Left lobe of liver (tissue), 2 donors: ENCODE measurements at regions not wholly inside any gene's neighbourhood (a gene's known extent, or its start where the extent isn't known, plus 50 kb on each side); places are given as distances from the start of the nearest gene placed in this dataset.

Source experiments
- ATAC-seq: fragments of 200-7000 bp; cut with Tn5 transposase; one replicate; pipeline ENCODE4 v1.9.1; 2020; ENCODE audit warnings: mild to moderate bottlenecking, moderate library complexity
- DNase-seq: peaks from one replicate; pipeline ENCODE4 v3.0.0-alpha.2; 2020; ENCODE audit warnings: low spot score
- donor health status: DM: no; HTN: no; CAD: no; lungs with moderate emphysema.
- donor health status: DM: no; HTN: yes; CAD: no.

DNA sequence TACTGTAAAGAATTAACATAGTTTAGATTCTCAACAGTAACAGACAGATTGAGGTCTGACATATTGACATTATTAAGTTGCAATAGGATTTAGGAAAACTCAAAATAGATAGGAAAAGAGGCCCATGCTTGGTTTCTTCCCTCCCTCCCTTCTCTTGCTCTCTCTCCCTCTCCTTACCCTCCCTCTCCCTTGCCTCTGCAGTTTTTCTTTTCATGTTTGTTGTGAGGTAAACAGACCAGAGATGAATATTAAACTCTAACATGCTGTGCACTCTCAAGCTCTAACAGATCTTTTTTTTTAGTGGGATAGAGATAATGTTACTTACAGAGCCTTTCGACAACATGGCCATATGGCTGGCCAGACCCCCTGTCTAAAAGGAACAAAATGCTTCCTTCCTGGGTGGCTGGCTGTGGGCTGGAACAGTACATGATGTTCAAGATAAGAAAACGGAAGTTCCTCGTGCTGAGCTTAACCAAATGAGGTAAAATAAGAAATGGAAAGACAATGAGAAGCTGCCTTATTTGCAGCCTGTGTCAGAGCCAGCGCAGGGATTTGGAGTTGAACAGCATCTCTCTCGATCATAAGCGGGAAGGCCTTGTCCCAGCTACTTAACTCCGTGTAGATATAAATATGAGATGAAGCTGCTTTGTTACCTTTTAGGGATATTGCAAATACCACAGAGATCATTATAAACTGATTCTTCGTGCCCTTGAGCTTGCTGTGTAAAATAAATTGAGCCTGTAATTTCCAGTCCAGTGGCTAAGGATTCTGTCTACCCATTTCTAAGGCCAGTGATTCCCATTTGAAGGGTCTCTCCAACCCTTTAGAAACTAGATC, 391.9 kb upstream of the NPVF start:
- no peak for DNase-seq

DNA sequence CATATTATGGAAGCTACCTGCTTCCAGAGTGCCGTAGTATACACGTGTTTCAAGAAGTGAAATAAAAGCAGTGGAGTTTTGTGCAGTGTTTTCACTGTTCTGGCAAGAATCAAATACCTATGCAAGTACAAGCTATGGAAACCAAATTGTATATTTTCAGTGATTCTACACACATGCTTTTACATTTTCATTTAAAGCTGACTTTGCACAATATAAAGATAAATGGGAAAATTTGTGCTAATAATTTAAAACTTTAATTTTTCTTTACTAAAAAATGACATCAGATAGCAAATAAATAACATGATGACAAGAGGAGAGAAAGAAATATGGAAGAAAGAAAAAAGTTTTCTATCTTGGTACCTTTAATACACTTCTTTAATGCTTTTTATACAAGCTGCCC, 393.7 kb upstream of the NPVF start:
- DNase-seq = no peak
- ATAC-seq = no peak

More for the DNA sequence above, 391.9 kb upstream of the NPVF start:
- peak; percentile 51 for ATAC-seq

DNA sequence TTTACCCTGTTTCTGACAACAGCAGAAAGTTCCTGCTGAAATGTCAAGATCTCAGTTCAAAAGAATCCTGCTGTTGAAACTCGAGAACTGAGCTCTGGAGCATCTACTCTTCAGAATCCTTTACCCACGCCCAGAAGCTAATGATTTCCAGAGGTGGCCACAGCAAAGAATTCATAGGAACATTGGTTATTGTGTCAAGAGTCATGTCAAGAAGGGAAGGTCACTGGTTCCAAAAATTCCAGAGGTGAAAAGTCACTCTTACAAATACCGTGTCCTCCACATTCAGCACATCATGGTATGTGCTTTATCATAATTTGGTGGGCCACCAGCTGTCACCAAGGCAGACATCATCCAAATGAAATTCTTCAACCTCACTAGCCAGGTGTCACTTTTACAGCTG, 394.4 kb upstream of the NPVF start:
- ATAC-seq (no peak), DNase-seq (no peak)

DNA sequence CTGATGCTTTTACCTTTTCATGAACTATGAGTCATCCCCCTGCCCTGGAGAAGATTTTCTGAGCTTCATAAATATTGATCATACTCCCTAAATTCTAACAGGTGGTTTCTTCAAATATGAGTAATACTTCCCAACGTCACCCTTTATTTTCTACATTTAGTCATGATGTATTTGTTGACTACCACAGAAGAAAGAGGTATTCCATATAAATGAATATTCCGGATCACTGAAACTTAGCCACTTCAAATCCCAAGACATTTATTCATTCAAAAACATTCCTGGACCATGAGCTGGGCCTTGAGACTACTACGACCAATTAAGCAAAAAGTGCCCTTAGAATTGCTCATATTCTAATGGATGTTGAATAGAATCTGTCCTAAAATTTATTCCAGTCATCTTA, 395.8 kb upstream of the NPVF start:
- ATAC-seq (no peak), DNase-seq (no peak)

DNA sequence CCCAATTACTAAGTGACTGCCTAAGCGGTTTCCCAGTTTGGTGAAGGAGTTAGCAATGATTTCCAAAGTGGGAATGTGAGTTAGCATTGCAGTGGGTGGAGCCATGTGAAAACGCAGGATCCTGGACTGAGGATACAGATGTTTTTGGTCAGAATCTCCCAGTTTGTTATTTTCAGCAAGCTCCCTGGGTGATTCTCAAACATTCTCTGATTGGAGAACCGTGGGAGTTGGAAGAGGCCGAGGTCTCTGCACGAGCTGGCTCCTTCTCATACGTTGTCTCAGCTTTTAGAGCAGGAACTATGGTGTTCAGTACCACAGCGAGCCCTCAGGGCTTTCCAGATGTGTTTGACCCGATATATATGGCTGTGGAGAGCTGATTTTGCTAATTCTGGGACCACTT, 396.5 kb upstream of the NPVF start:
- no peak for DNase-seq
- ATAC-seq = no peak

DNA sequence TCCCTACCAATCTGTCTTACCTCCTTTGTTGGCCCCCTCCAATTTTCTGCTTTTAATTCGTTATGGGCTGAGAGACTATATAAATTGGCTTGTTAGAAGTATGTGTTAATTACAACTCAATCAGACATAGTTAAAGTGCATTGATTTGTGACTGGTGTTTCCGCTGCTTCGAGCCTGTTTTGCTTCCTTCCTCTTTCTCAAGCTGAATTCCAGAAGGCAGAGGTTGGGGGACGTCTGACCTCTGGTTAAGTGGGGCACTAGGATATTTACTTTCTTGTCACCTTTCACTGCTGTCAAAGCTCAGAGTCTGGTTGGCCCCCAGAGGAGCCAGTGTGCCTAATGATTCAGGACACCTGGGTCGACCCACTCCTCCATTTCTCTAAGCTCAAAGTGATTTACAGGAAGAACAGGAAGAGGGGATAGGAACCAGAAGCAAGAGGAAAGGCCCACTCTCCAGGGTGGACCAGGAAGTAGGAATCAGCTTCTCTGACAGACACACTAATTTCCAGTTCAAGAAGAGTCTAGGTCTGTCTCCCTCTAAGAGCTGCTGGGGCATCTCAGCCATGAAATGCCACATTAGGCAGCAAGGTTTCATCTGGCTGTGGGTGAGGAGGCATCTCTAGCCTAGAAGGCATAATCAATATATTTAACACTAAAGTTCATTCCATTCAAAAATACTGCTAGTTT, 397.2 kb upstream of the NPVF start:
- DNase-seq (no peak), ATAC-seq (no peak)

DNA sequence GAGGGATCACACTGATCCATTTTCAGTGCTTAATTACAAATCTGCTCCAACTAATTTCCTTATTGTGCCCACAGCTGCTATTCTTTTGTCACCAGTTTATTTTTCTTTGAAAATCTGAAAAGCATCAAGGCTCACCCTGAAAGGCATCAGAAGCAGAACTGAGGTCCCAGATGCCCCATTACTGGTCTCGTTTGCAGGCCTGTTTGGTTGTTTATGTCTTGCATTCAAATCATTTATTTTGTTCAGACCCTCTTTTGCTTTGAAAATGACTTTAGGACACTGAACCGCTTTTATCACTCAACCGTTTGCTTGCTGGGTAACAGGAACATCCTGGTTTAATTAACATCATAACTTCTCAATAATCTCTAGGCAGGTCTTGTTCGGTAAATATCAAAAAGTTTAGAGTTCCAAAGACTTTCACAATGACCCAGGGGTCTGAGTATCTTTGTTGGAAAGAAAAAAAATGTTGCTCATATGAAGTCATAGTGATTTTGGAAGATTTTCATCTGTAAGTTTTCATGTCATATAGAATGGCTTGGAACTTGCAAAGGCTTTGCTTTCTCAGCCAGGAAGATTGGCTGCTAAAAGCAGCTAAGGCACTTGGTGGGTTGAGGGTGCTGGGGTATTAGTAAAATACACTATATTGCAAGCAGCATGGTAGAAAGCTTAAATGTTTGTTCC, 398.3 kb upstream of the NPVF start:
- no peak for ATAC-seq
- DNase-seq = no peak

DNA sequence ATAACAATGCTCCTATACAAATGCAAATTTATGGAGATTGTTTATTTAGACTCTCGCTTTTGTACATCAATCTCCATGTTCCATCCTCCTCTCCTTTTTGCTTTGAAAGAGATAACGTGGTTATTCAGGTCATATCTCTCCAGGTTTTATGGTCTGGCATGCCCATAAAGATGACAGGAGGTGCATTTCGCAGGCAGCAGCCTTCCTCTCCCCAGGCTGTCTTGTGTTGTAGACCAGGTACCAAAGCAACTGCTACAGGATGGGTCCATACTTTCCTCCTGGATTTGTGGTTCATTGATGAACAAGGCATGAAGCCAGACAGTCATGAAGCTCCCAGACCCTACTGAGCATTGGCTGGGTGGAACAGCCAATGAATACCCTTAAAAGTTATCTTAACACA, 400.2 kb upstream of the NPVF start:
- no peak for ATAC-seq
- no peak for DNase-seq

DNA sequence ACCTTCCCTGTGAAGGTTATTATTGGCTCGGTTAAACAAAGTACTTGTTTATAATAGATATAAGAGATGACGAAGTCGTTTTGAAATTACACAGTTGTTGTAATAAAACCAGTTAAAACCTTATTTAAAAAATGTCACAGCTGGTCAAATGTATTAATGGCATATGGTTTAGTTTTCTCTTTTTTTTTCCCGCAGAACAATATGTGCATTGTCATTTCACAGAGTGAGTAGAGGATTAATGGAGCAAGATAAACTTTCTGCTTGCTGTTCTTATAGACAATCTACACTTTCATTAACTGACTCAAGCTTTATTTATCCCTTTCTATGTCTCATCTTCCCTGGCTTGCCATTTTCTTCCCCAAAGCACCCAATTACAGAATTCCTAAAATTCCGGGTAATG, 404.3 kb upstream of the NPVF start:
- no peak for DNase-seq
- no peak for ATAC-seq

DNA sequence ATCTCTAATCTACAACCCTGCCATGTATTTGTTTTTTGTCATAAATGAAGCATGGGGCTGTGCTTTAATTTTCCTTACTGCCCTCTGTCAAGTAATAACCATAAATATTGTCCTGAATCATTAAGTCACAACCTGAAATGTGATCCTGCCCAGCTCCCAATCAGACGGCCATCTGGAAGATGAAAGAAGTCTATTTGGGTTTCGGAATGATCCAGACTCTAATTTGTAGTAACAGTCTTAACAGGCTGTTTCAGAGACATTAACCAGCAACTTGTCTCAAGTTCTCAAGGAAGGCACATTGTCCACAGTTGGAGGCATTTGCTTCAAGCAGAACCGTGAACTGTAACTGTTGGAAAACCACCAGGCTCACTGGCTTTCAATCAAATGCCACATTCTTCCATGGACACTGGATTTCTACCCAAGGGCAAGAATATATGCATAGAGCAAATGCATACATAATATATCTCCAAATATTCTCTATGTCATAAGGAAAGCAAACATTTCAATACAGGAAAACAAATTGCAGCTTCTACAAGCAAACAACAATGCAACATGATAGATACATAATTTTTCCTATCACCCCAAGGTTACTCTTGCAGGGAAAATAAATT, 405.2 kb upstream of the NPVF start:
- DNase-seq (no peak), ATAC-seq (no peak)

DNA sequence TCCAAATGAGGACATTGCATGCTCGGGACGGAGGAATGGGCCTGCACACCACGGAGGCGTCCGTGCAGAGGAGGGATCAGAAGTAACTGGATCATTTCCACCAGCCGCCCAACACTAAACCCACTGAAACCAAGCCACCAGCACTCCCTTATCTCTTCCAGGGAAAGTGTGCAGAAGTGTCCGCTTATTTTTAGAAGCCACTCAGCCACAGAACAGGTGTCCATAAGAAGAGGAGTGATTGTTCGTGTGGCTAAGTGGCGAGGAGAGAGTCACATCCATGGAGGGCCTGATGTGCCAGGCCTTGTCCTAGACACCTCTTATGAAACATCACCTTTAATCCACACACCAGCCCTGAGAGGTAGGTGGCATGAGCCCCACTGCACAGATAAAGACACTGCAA, 407.9 kb upstream of the NPVF start:
- ATAC-seq = no peak
- no peak for DNase-seq

DNA sequence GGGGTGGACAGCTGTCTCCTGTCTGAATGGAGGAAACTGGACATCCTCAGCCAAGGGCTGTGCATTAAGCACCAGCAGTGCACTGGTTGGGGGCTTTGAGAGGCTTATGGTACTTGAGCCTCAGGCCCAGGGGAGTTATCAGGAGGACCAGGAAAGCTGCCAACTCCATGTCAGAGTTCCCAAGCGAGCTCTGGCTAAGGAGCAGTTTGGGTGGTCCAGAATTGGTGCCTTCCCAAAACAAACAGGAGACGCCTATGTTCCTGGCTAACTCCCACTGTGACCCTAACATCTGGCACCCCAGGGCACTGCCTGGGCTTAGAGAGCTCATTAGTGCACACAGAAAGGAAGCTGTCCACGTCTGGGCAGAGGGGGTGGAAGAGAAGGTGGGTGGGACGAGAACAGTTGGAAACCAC, 408.6 kb upstream of the NPVF start:
- DNase-seq = no peak
- no peak for ATAC-seq

DNA sequence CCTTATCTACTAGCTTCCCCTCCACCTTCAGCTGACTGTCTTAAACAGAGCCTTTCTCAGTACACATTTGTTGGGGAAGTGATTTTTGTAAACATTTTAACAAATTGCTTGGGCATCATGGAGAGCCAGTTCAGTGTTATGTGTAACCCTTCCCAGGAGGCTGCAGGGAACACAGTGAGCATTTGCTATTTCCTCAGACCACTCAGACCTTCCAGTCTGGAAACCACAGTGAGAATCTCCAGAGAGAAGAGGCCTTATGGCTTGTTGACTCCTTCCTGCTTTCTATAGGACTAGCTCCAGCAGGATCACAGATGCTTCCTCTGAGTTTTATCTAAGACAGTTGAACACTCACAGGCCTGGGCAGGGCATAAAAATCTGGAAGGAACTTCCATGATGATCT, 409.8 kb upstream of the NPVF start:
- DNase-seq = no peak
- no peak for ATAC-seq

DNA sequence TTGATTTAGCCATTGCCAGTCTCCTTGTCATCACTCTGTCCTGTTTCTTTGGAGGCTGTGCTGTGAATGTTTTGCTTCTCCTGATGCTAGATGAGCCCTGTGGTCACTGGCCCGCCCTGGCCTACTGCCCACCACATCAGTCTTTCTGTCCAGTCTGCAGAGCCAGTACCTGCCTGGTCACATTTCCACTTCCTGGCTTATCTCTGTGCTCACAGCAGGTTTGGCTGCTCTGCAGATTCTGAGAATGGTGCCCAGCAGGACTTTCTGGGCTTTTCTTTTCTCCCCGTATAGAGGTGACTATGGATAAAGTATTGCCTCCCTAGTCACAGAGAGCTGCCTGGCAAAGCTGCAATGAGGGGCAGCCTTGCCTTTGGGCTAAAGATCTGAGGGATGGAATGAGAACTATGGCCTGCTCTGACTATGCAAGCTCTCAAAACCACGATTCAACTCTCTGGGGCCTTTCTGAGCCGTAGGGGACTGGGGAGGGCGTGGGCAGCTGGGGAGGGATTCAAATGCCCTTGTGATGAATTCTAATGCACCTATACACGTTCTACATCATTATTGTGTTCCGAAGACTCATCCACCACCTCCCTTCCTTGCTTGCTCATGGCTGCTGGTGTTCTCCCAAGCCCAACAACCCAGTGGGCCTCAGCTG, 410.4 kb upstream of the NPVF start:
- DNase-seq (no peak), ATAC-seq (no peak)

DNA sequence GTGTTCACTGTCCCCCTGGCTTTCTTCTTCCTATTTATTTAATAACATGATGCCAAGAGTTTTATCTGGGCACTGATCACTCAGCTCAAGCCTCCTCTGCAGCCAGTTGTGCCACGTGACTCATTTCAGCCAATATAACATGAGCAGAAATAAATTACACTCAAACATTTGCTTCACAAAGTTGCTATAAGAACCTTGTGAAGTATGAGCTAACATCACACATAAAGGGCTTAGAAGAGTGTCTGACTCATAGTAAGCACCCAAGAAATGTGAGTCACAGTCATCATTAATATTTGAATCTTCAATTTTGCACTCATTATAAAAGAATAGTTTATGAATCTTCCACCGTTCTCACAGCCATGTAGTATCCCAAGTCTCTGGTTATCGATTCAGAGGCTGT, 414.6 kb upstream of the NPVF start:
- no peak for DNase-seq
- no peak for ATAC-seq

DNA sequence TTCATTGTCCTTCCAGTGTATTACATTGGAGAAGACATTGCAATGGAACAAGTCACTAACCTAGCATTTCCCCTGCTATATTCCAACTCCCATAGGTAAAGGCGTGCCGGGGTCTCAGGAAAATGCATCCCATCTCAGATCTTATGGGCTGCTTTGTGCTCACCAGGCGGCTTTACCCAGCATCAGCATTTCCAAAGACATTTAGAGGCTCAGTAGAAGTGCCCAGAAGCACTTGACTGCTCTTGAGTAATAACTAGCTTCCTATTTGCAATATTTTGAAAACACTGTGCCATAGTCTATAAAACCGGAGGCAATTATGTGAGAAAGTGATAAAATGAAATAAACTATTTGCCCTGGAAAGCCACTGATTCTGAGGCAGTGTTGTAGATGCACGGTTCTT, 415.0 kb upstream of the NPVF start:
- DNase-seq = no peak
- no peak for ATAC-seq

DNA sequence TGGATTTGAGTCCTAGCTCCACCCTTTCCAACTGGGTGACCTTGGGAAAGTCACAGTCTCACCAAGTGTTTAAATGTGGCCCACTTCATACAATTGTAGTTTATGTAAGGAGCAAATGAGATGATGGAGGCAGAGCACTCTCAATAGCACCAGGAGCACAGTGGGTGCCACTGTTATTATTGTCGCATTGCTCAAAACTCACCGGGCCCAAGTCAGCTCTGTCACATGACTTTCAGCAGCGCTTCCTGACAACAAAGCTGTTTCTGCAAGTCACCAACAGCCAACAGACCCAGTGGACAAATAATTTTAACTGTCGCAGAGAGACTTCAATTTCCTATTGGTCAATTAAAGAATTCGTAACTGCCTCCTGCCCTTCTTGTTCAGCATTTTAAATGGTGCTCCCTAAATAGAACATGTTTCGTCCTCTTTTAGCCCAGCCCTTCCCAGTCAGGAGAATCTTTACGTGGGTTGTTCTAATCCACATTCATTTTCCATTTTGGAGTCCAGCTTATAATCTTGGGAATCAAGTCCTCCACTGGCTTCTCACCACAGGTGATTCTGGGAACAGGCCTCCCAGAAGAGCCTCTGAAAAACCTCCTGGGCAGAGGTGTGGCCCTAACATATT, 415.6 kb upstream of the NPVF start:
- no peak for DNase-seq
- no peak for ATAC-seq

DNA sequence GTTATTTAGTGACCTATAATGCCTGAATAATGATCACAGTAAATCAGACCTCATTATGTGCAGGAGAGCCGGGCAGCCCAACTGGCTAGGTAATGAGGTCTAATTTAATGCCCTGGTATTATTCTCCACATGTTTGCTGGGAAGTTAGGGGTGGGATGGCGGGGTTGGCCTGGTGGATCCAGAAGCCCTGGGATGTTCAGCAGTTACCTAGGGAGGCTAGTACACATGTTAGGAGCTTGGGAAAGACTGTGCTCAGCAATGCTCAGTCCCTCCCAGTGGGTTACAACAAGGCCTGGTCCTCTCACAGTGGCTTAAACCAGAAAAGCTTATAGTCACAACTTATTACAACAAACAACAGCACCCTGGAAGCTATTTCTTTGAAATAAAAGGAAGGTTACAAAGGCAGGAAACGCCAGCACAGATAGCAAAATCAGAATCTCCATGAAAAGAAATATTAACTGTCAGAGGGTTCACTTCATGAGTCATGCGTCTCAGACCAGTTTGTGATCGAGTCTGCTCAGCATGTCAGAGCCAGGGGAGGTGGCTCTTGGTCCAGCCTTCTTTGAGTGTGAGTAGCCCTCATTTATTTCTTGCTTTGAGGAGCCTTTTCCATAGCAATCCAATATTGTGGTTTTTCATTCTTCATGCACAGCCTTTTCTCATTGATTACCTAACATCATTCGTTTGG, 418.6 kb upstream of the NPVF start:
- ATAC-seq (no peak), DNase-seq (no peak)

DNA sequence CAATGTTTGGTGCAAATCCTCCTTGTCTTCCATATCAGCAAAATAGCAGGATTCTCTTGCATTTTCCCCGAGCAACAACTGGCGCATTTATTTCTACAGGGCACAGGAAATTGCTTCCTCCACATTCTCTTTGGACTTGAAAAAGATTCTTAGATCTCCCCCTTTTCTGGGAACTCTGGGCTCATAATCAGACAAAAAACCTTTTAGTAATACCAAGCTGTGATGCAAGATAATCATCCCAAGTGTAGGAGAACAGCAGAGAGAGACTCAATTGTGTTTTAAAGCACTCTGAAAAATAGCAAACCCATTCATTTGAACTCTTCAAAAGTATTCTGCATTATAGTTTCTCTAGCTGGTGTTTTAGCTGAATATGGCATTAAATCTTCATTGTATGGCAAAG, 419.6 kb upstream of the NPVF start:
- ATAC-seq (no peak), DNase-seq (no peak)

DNA sequence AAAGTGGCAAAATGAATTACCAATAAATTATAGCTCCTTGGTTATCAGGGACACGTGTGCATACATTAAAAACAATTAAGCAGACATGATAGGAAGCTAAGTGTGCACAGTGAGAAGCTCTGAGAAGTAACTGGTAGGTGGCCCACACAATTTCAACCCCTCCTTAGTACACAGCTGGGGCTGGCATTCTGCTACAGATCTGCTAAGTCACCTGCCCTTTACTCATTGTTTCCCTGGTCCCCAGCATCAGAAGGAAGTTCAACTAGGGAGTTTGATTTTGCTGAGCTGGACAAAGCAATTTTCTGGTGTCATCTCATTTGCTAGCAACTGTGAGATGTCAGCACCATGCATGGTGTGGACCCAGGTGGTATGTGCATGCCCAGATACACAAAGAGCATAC, 424.1 kb upstream of the NPVF start:
- no peak for ATAC-seq
- DNase-seq = no peak
